AG10803 (cell line): ENCODE measurements at regions not wholly inside any gene's neighbourhood (a gene's known extent, or its start where the extent isn't known, plus 50 kb on each side); places are given as distances from the start of the nearest gene placed in this dataset.

Experiments
- DNase-seq: peaks from one replicate; pipeline ENCODE4 v3.0.0; 2010; ENCODE audit warnings: low read depth
- H3K4me3 ChIP-seq: 2 replicates; pipeline ENCODE4 v1.5.1; 2011; ENCODE audit warnings: mild to moderate bottlenecking, low read length, control low read depth
- TF ChIP-seq, protein P1 (sequence below): conservative IDR thresholded peaks from 2 replicates; pipeline ENCODE4 v1.5.1; 2011; ENCODE audit warnings: mild to moderate bottlenecking, low read length, control low read depth, inconsistent platforms

DNA sequence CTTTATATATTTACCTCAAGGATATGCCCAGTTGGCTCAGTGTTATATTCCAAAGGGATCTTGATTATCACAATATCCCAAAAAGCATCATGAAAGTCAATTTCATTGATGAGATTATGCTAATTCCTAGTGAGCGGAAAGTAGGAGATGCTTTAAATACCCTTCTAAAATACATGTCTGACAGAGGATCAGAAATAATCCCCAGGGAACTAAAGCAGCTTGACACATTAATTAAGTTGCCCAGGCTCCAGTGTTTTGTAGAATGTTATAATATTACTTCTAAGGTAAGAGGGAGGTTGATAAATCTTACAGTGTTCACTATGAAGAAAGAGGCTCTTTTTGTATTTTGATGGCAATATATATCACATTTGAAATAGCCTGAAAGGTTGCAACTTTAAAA, 767.5 kb upstream of the ROBO1 start:
- no peak overlapping the region for H3K4me3 ChIP-seq
- DNase-seq, result no peak
- TF ChIP-seq, protein P1, sequence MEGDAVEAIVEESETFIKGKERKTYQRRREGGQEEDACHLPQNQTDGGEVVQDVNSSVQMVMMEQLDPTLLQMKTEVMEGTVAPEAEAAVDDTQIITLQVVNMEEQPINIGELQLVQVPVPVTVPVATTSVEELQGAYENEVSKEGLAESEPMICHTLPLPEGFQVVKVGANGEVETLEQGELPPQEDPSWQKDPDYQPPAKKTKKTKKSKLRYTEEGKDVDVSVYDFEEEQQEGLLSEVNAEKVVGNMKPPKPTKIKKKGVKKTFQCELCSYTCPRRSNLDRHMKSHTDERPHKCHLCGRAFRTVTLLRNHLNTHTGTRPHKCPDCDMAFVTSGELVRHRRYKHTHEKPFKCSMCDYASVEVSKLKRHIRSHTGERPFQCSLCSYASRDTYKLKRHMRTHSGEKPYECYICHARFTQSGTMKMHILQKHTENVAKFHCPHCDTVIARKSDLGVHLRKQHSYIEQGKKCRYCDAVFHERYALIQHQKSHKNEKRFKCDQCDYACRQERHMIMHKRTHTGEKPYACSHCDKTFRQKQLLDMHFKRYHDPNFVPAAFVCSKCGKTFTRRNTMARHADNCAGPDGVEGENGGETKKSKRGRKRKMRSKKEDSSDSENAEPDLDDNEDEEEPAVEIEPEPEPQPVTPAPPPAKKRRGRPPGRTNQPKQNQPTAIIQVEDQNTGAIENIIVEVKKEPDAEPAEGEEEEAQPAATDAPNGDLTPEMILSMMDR, result no peak

DNA sequence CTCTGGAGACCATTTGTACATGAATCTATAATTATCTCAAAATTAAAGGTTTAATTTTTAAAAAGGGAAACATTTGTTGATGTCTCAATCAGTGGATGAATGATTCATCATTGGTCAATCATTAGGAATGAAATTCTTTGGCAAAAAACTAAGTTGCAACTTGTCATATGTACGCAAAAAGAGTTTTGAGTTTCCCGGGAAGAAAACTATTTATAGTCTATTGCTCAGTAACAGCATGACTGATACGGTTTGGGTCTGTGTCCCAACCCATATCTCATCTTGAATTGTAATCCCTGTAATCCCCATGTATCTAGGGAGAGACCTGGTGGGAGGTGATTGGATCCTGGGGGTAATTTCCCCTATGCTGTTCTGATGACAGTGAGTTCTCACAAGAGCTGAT, 765.8 kb upstream of the ROBO1 start:
- no peak for DNase-seq
- H3K4me3 ChIP-seq, result no peak overlapping the region
- TF ChIP-seq, protein P1, result no peak

DNA sequence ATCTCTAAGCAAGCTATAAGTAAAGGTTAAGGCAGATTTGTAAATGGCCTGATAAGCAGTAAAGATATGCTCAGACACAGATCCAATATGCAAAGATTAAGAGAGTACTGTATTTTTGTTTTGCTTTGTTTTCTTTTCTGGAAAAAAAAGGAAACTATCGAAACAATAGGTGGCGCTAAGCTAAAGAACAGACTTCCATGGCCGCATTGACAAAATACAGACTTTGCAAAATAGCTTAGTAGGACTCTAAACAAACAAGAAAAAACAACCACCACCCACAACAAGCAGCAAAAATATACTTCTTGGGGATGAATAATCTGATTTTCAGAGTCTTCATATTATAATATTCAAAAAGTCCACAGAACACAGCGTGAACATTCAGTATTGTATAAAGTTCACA, 758.4 kb upstream of the ROBO1 start:
- TF ChIP-seq, protein P1, result no peak
- H3K4me3 ChIP-seq, result no peak overlapping the region
- DNase-seq, result no peak

DNA sequence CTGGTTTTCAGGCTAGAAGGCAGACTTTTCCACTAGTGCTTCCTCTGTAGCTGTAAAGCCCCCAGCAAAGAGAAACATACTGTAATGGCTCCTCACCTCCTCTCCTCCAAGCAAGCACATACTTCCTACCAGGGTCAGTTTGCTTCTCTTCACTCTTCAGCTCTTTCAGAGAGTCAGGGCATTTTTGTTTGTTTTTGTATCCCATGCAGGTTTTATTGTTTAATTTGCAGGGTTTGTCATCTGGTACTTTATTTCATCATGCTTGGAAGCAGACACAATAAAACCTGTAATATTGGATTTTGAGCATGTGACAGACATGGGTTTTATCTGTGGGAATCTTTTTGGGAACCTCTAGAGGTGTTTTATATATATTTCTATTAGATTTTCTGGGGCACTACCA, 753.3 kb upstream of the ROBO1 start:
- TF ChIP-seq, protein P1, result no peak
- no peak for DNase-seq
- no peak overlapping the region for H3K4me3 ChIP-seq

DNA sequence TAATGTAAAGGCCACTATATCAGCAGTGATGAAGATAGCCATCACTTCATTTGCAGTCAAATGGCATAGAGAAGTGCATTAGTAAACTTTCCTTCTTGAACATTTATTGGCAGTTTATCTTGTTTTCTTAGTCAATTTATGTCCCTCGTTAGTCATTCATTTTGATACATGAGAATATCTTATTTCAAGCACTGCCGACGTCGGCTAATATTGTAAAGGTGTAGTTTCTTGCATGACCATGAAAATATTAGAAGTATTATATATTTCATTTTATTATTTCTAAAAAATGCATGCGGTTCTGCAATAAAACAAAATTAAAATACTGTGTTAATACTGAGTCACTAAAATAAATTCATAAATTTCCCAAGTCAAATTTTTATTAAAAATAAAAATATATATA, 751.6 kb upstream of the ROBO1 start:
- no peak for DNase-seq

DNA sequence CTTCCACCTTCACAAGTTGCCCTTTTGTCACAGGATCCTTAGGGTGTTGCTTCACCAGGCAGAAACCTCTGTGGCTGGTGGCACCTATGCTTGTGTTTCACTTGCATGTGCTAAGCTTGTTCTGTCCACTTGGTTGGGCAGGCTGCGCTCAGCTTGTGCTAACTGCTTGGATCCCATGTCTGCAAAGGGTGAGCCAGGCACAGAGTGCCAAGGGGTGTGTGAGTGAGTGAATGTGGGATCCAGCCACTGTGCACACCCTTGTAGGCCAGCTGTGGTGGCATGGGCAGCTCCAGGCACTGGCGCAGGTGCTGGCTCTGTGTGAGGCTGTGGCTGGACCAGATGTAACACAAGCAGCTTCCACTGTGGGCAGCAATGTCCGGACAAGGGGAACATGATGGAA, 728.7 kb upstream of the ROBO1 start:
- DNase-seq, result no peak
- no peak overlapping the region for H3K4me3 ChIP-seq
- TF ChIP-seq, protein P1, result no peak

More for the DNA sequence above, 751.6 kb upstream of the ROBO1 start:
- H3K4me3 ChIP-seq, result no peak overlapping the region
- TF ChIP-seq, protein P1, result no peak

DNA sequence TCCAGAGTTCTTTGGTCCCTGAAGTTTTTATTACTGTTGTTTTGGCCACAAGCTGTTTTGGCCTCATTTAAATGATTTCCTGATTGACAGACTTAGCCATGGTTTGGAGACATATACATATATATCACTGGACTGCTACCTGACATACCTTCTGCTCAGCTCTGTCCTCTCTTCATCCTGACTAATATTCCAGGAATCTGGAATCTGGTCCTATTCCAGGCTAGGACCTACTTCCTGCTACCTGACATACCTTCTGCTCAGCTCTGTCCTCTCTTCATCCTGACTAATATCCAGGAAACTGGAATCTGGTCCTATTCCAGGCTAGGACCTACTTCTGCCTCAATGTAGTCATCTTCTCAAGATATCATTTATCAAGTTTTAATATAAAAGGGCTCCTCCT, 724.4 kb upstream of the ROBO1 start:
- DNase-seq, result no peak
- TF ChIP-seq, protein P1, result no peak
- H3K4me3 ChIP-seq, result no peak overlapping the region
